ENCODE measurements at regions not wholly inside any gene's neighbourhood (a gene's known extent, or its start where the extent isn't known, plus 50 kb on each side); places are given as distances from the start of the nearest gene placed in this dataset.

- no peak for TF ChIP-seq ZC3H10 (CRISPR knock-in tag; IDR thresholded peaks at IDR 0.05)
- no peak for TF ChIP-seq TCF4 (CRISPR knock-in tag; IDR thresholded peaks at IDR 0.05; ENCODE audit: borderline replicate concordance)
- TF ChIP-seq GLIS3 (CRISPR knock-in tag; IDR thresholded peaks at IDR 0.05) = no peak
- no peak for TF ChIP-seq PPARA (CRISPR knock-in tag; IDR thresholded peaks at IDR 0.05; ENCODE audit: borderline replicate concordance)
- TF ChIP-seq SNAI2 (CRISPR knock-in tag; IDR thresholded peaks at IDR 0.05) = no peak
- no peak for TF ChIP-seq RARB (CRISPR knock-in tag; IDR thresholded peaks at IDR 0.05)
- TF ChIP-seq ZNF70 (CRISPR knock-in tag; IDR thresholded peaks at IDR 0.05) = no peak
- ATAC-seq = no peak
These were observed 65.8 kb upstream of the JAG1 start for GRCh38 chr20:10739566-10739965.

- no peak for ATAC-seq
- no peak for TF ChIP-seq ZFP3 (CRISPR knock-in tag; IDR thresholded peaks at IDR 0.05)
- no peak for TF ChIP-seq ZNF8 (CRISPR knock-in tag; IDR thresholded peaks at IDR 0.05)
- TF ChIP-seq SNAI2 (CRISPR knock-in tag; IDR thresholded peaks at IDR 0.05) = no peak
- no peak for TF ChIP-seq ESRRG (CRISPR knock-in tag; IDR thresholded peaks at IDR 0.05)
These were observed 67.3 kb upstream of the JAG1 start for GRCh38 chr20:10741060-10741459.

- ATAC-seq = no peak
- TF ChIP-seq ZFP3 (CRISPR knock-in tag; IDR thresholded peaks at IDR 0.05) = no peak
- no peak for TF ChIP-seq ESRRG (CRISPR knock-in tag; IDR thresholded peaks at IDR 0.05)
- no peak for TF ChIP-seq CSRNP3 (CRISPR knock-in tag; IDR thresholded peaks at IDR 0.05)
- no peak for TF ChIP-seq TSHZ2 (CRISPR knock-in tag; IDR thresholded peaks at IDR 0.05)
- TF ChIP-seq SNAI2 (CRISPR knock-in tag; IDR thresholded peaks at IDR 0.05) = no peak
- no peak for TF ChIP-seq RARB (CRISPR knock-in tag; IDR thresholded peaks at IDR 0.05)
- TF ChIP-seq POU6F1 (CRISPR knock-in tag; IDR thresholded peaks at IDR 0.05; ENCODE audit: borderline replicate concordance, low read depth) = no peak
- no peak for TF ChIP-seq OSR1 (CRISPR knock-in tag; IDR thresholded peaks at IDR 0.05)
- no peak for TF ChIP-seq ISL1 (CRISPR knock-in tag; IDR thresholded peaks at IDR 0.05)
- TF ChIP-seq TOX (CRISPR knock-in tag; IDR thresholded peaks at IDR 0.05; ENCODE audit: borderline replicate concordance) = no peak
- TF ChIP-seq TCF4 (CRISPR knock-in tag; IDR thresholded peaks at IDR 0.05; ENCODE audit: borderline replicate concordance) = no peak
- no peak for TF ChIP-seq CREB5 (CRISPR knock-in tag; IDR thresholded peaks at IDR 0.05; ENCODE audit: low read depth)
- no peak for TF ChIP-seq ZNF70 (CRISPR knock-in tag; IDR thresholded peaks at IDR 0.05)
These were observed 72.0 kb upstream of the JAG1 start for GRCh38 chr20:10745790-10746189.

GRCh38 chr20:10747019-10747418, 73.2 kb upstream of the JAG1 start:
- ATAC-seq = no peak
- no peak for TF ChIP-seq BACH2 (CRISPR knock-in tag; IDR thresholded peaks at IDR 0.05; ENCODE audit: borderline replicate concordance)
- no peak for TF ChIP-seq ISL1 (CRISPR knock-in tag; IDR thresholded peaks at IDR 0.05)
- no peak for TF ChIP-seq TOX (CRISPR knock-in tag; IDR thresholded peaks at IDR 0.05; ENCODE audit: borderline replicate concordance)
- no peak for TF ChIP-seq TCF4 (CRISPR knock-in tag; IDR thresholded peaks at IDR 0.05; ENCODE audit: borderline replicate concordance)
- TF ChIP-seq GLIS3 (CRISPR knock-in tag; IDR thresholded peaks at IDR 0.05) = no peak
- TF ChIP-seq ZC3H10 (CRISPR knock-in tag; IDR thresholded peaks at IDR 0.05) = no peak
- TF ChIP-seq ZNF70 (CRISPR knock-in tag; IDR thresholded peaks at IDR 0.05) = no peak
- TF ChIP-seq PPARA (CRISPR knock-in tag; IDR thresholded peaks at IDR 0.05; ENCODE audit: borderline replicate concordance) = no peak
- no peak for TF ChIP-seq ZNF8 (CRISPR knock-in tag; IDR thresholded peaks at IDR 0.05)
- no peak for TF ChIP-seq OSR1 (CRISPR knock-in tag; IDR thresholded peaks at IDR 0.05)
- TF ChIP-seq POU6F1 (CRISPR knock-in tag; IDR thresholded peaks at IDR 0.05; ENCODE audit: borderline replicate concordance, low read depth) = no peak
- no peak for TF ChIP-seq CSRNP3 (CRISPR knock-in tag; IDR thresholded peaks at IDR 0.05)
- TF ChIP-seq ZFP30 (CRISPR knock-in tag; IDR thresholded peaks at IDR 0.05) = no peak
- TF ChIP-seq TSHZ2 (CRISPR knock-in tag; IDR thresholded peaks at IDR 0.05) = no peak
- TF ChIP-seq SNAI2 (CRISPR knock-in tag; IDR thresholded peaks at IDR 0.05) = no peak
